Neural progenitor cell (in vitro differentiated cells): ENCODE measurements at regions not wholly inside any gene's neighbourhood (a gene's known extent, or its start where the extent isn't known, plus 50 kb on each side); places are given as distances from the start of the nearest gene placed in this dataset.

Experiments
- DNase-seq: peaks from one replicate; pipeline ENCODE4 v3.0.0-alpha.2; 2016; ENCODE audit warnings: low spot score
- H2AFZ ChIP-seq: fragments of 200-600 bp; sonication (generic); replicated peaks from 2 replicates; pipeline ENCODE4 v1.6.1; 2016; ENCODE audit warnings: antibody characterized with exemption
- H3F3A ChIP-seq: fragments of 200-600 bp; sonication (generic); 2 replicates; pipeline ENCODE4 v1.6.1; 2016; ENCODE audit warnings: antibody characterized with exemption, low read depth
- H3K27ac ChIP-seq: fragments of 200-600 bp; sonication (generic); 2 replicates; pipeline ENCODE4 v1.5.1; 2016; ENCODE audit warnings: mild to moderate bottlenecking
- H3K27me3 ChIP-seq: fragments of 200-600 bp; sonication (generic); 2 replicates; pipeline ENCODE4 v1.6.1; 2016; ENCODE audit warnings: mild to moderate bottlenecking, moderate library complexity
- H3K36me3 ChIP-seq: fragments of 200-600 bp; sonication (generic); 2 replicates; pipeline ENCODE4 v1.5.1; 2016
- H3K4me1 ChIP-seq: fragments of 200-600 bp; sonication (generic); 2 replicates; pipeline ENCODE4 v1.6.1; 2016; ENCODE audit warnings: mixed run types
- H3K4me2 ChIP-seq: fragments of 200-600 bp; sonication (generic); 2 replicates; pipeline ENCODE4 v1.6.1; 2016
- H3K4me3 ChIP-seq: fragments of 200-600 bp; sonication (generic); 2 replicates; pipeline ENCODE4 v1.5.1; 2016
- H3K79me2 ChIP-seq: fragments of 200-600 bp; sonication (generic); 2 replicates; pipeline ENCODE4 v1.6.1; 2016; ENCODE audit warnings: low read depth
- H3K9ac ChIP-seq: fragments of 200-600 bp; sonication (generic); 2 replicates; pipeline ENCODE4 v1.6.1; 2016
- H3K9me3 ChIP-seq: fragments of 200-600 bp; sonication (generic); 2 replicates; pipeline ENCODE4 v1.5.1; 2016; ENCODE audit warnings: low read depth
- H4K20me1 ChIP-seq: fragments of 200-600 bp; sonication (generic); 2 replicates; pipeline ENCODE4 v1.6.1; 2016; ENCODE audit warnings: low read depth
- H3K27ac Mint-ChIP-seq: 3 replicates; pipeline ENCODE4 v1.8.0; 2021; ENCODE audit warnings: mixed read lengths
- H3K27me3 Mint-ChIP-seq: 2 replicates; pipeline ENCODE4 v1.8.0; 2022; ENCODE audit warnings: low read depth, mild to moderate bottlenecking, inconsistent platforms, moderate library complexity, mixed read lengths; ENCODE audit not compliant: insufficient read depth
- H3K36me3 Mint-ChIP-seq: 3 replicates; pipeline ENCODE4 v1.8.0; 2021; ENCODE audit warnings: mixed read lengths
- H3K4me1 Mint-ChIP-seq: 3 replicates; pipeline ENCODE4 v1.8.0; 2021; ENCODE audit warnings: mixed read lengths
- H3K4me3 Mint-ChIP-seq: 3 replicates; pipeline ENCODE4 v1.8.0; 2021; ENCODE audit warnings: mild to moderate bottlenecking, moderate library complexity, mixed read lengths
- H3K9me3 Mint-ChIP-seq: 3 replicates; pipeline ENCODE4 v1.8.0; 2020; ENCODE audit warnings: mixed read lengths
- CTCF ChIP-seq: fragments of 200-600 bp; sonication (generic); IDR thresholded peaks from 2 replicates; pipeline ENCODE4 v1.5.1; 2017; ENCODE audit warnings: antibody characterized with exemption, mild to moderate bottlenecking
- EZH2 ChIP-seq: fragments of 200-600 bp; sonication (generic); IDR thresholded peaks from 2 replicates; pipeline ENCODE4 v1.6.1; 2017; ENCODE audit warnings: antibody characterized with exemption, mild to moderate bottlenecking, moderate library complexity
- EZH2phosphoT487 ChIP-seq: fragments of 200-600 bp; sonication (generic); IDR thresholded peaks from 2 replicates; pipeline ENCODE4 v1.6.1; 2017; ENCODE audit warnings: antibody characterized with exemption

GRCh38 chr13:44273991-44274770 lies 99.4 kb upstream of the SERP2 start:
- Histone ChIP-seq H3K4me1 (no peaks in the 10 kb centered on the region), H3K27ac (no peak overlapping the region), H3K9me3 (no peaks in the 10 kb centered on the region), H4K20me1 (no peaks in the 10 kb centered on the region), H3K4me3 (no peak overlapping the region), H3K4me2 (no peak overlapping the region), H3K27me3 (no peaks in the 10 kb centered on the region), H2AFZ (no peak overlapping the region), H3K36me3 (no peaks in the 10 kb centered on the region), H3F3A (no peaks in the 10 kb centered on the region), H3K9ac (no peak overlapping the region), H3K79me2 (no peaks in the 10 kb centered on the region)
- H3K9me3 Mint-ChIP-seq, result no peaks in the 10 kb centered on the region
- no peak overlapping the region for H3K4me3 Mint-ChIP-seq
- H3K27me3 Mint-ChIP-seq, result peaks cover 5% of the 10 kb centered on the region
- peaks cover 25% of the 10 kb centered on the region for H3K4me1 Mint-ChIP-seq
- TF ChIP-seq CTCF, result no peak
- TF ChIP-seq EZH2, result no peak
- no peak for TF ChIP-seq EZH2phosphoT487
- DNase-seq, result no peak
- H3K36me3 Mint-ChIP-seq, result no peaks in the 10 kb centered on the region
- no peak overlapping the region for H3K27ac Mint-ChIP-seq

GRCh38 chr13:44274771-44275205 lies 98.8 kb upstream of the SERP2 start:
- no peaks in the 10 kb centered on the region for H3K36me3 ChIP-seq
- no peak overlapping the region for H3K9ac ChIP-seq
- H3K27me3 ChIP-seq, result no peaks in the 10 kb centered on the region
- no peaks in the 10 kb centered on the region for H3K9me3 ChIP-seq
- H3K27ac Mint-ChIP-seq, result no peak overlapping the region
- no peak for DNase-seq
- no peaks in the 10 kb centered on the region for H3K4me1 ChIP-seq
- H3K27ac ChIP-seq, result no peak overlapping the region
- H3K4me1 Mint-ChIP-seq, result peaks cover 25% of the 10 kb centered on the region
- H4K20me1 ChIP-seq, result no peaks in the 10 kb centered on the region
- H3K4me3 ChIP-seq, result no peak overlapping the region
- no peaks in the 10 kb centered on the region for H3K79me2 ChIP-seq
- TF ChIP-seq EZH2 (no peak), EZH2phosphoT487 (no peak), CTCF (no peak)
- H2AFZ ChIP-seq, result no peak overlapping the region
- H3K4me3 Mint-ChIP-seq, result no peak overlapping the region
- peaks cover 5% of the 10 kb centered on the region for H3K27me3 Mint-ChIP-seq
- no peak overlapping the region for H3K4me2 ChIP-seq
- H3K36me3 Mint-ChIP-seq, result no peaks in the 10 kb centered on the region
- no peaks in the 10 kb centered on the region for H3F3A ChIP-seq
- H3K9me3 Mint-ChIP-seq, result no peaks in the 10 kb centered on the region

GRCh38 chr13:44275381-44275780 lies 98.2 kb upstream of the SERP2 start:
- Mint-ChIP-seq H3K9me3 (no peaks in the 10 kb centered on the region), H3K27ac (no peak overlapping the region), H3K36me3 (no peaks in the 10 kb centered on the region), H3K27me3 (peaks cover 8% of the 10 kb centered on the region), H3K4me1 (peaks cover 20% of the 10 kb centered on the region), H3K4me3 (no peak overlapping the region)
- H3K4me1 ChIP-seq, result no peaks in the 10 kb centered on the region
- no peak overlapping the region for H2AFZ ChIP-seq
- TF ChIP-seq EZH2, result no peak
- TF ChIP-seq EZH2phosphoT487, result no peak
- TF ChIP-seq CTCF, result no peak
- no peak overlapping the region for H3K4me2 ChIP-seq
- H3F3A ChIP-seq, result no peaks in the 10 kb centered on the region
- no peaks in the 10 kb centered on the region for H3K79me2 ChIP-seq
- H3K36me3 ChIP-seq, result no peaks in the 10 kb centered on the region
- H4K20me1 ChIP-seq, result no peaks in the 10 kb centered on the region
- no peaks in the 10 kb centered on the region for H3K9me3 ChIP-seq
- H3K4me3 ChIP-seq, result no peak overlapping the region
- no peak for DNase-seq
- no peak overlapping the region for H3K27ac ChIP-seq
- no peak overlapping the region for H3K9ac ChIP-seq
- no peaks in the 10 kb centered on the region for H3K27me3 ChIP-seq
